Mesenchymal stem cell (in vitro differentiated cells and primary cell): ENCODE measurements at regions not wholly inside any gene's neighbourhood (a gene's known extent, or its start where the extent isn't known, plus 50 kb on each side); places are given as distances from the start of the nearest gene placed in this dataset.
"Not testable (repeated sequence)": the region's sequence is repeated elsewhere in the genome, so short reads cannot be mapped to it uniquely, and the experiment has no call there.

Experiments used
- DNase-seq: peaks from one replicate; pipeline ENCODE4 v3.0.0-alpha.2; 2013
- H2AFZ ChIP-seq: one replicate; pipeline ENCODE4 v1.6.1; 2013; ENCODE audit warnings: low read depth, mild to moderate bottlenecking, control low read depth, inconsistent platforms, low read length, moderate library complexity
- H2AK5ac ChIP-seq: 2 replicates; pipeline ENCODE4 v1.6.1; 2013; ENCODE audit warnings: low read length, moderate library complexity, mild to moderate bottlenecking, inconsistent platforms; ENCODE audit not compliant: severe bottlenecking
- H2BK120ac ChIP-seq: one replicate; pipeline ENCODE4 v1.6.1; 2013; ENCODE audit warnings: low read depth, mild to moderate bottlenecking, inconsistent platforms, low read length, moderate library complexity
- H2BK12ac ChIP-seq, 2 experiments: one replicate each; pipeline ENCODE4 v1.6.1; 2013; ENCODE audit warnings: inconsistent platforms in 2 of 2, low read length in 2 of 2, mild to moderate bottlenecking in 2 of 2, moderate library complexity in 2 of 2, control low read depth in 1 of 2
- H2BK15ac ChIP-seq: one replicate; pipeline ENCODE4 v1.6.1; 2013; ENCODE audit warnings: mild to moderate bottlenecking, low read depth, inconsistent platforms; ENCODE audit not compliant: poor library complexity, severe bottlenecking
- H2BK5ac ChIP-seq: 2 replicates; pipeline ENCODE4 v1.6.1; 2013; ENCODE audit warnings: low read depth, mild to moderate bottlenecking, low read length, control low read depth, inconsistent platforms; ENCODE audit not compliant: poor library complexity, severe bottlenecking
- H3K14ac ChIP-seq, 2 experiments: one replicate each; pipeline ENCODE4 v1.6.1; 2013; ENCODE audit warnings: inconsistent platforms in 2 of 2, low read length in 2 of 2, control low read depth in 1 of 2, mild to moderate bottlenecking in 1 of 2, moderate library complexity in 1 of 2
- H3K18ac ChIP-seq, 2 experiments: one replicate each; pipeline ENCODE4 v1.6.1; 2013; ENCODE audit warnings: inconsistent platforms in 2 of 2, low read length in 2 of 2, control low read depth in 1 of 2, low read depth in 1 of 2, mild to moderate bottlenecking in 1 of 2
- H3K23ac ChIP-seq, 2 experiments: one replicate each; pipeline ENCODE4 v1.6.1; 2013; ENCODE audit warnings: inconsistent platforms in 2 of 2, low read length in 2 of 2, mild to moderate bottlenecking in 2 of 2, moderate library complexity in 2 of 2, control low read depth in 1 of 2
- H3K27ac ChIP-seq: 2 replicates; pipeline ENCODE4 v1.5.1; 2013; ENCODE audit warnings: mild to moderate bottlenecking, moderate library complexity, low read length, control low read depth, inconsistent platforms; ENCODE audit not compliant: poor library complexity, severe bottlenecking
- H3K27me3 ChIP-seq, 2 experiments: 2 replicates each; pipeline versions ENCODE4 v1.6.1 to v1.7.0; 2013; ENCODE audit warnings: low read length in 2 of 2, mild to moderate bottlenecking in 2 of 2, moderate library complexity in 2 of 2, control low read depth in 1 of 2, inconsistent platforms in 1 of 2; ENCODE audit not compliant: control insufficient read depth in 1 of 2, insufficient read depth in 1 of 2
- H3K36me3 ChIP-seq, 2 experiments: 2 replicates each; pipeline versions ENCODE4 v1.6.1 to v1.7.0; 2013; ENCODE audit warnings: low read length in 2 of 2, control low read depth in 1 of 2, inconsistent platforms in 1 of 2, low read depth in 1 of 2, mild to moderate bottlenecking in 1 of 2; ENCODE audit not compliant: insufficient read depth in 2 of 2, control insufficient read depth in 1 of 2
- H3K4ac ChIP-seq, 2 experiments: one replicate each; pipeline ENCODE4 v1.6.1; 2013; ENCODE audit warnings: inconsistent platforms in 2 of 2, low read length in 2 of 2, mild to moderate bottlenecking in 2 of 2, moderate library complexity in 2 of 2, control low read depth in 1 of 2, low read depth in 1 of 2
- H3K4me1 ChIP-seq: 2 replicates; pipeline ENCODE4 v1.6.1; 2013; ENCODE audit warnings: low read depth, low read length, control low read depth; ENCODE audit not compliant: control insufficient read depth, insufficient read depth
- H3K4me2 ChIP-seq: 2 replicates; pipeline ENCODE4 v1.6.1; 2013; ENCODE audit warnings: low read length, mild to moderate bottlenecking, inconsistent platforms; ENCODE audit not compliant: poor library complexity, severe bottlenecking
- H3K4me3 ChIP-seq, 2 experiments: 2 replicates each; pipeline versions ENCODE4 v1.5.1 to v1.7.0; 2013; ENCODE audit warnings: low read length in 2 of 2, mild to moderate bottlenecking in 2 of 2, control low read depth in 1 of 2, low read depth in 1 of 2; ENCODE audit not compliant: insufficient read depth in 1 of 2
- H3K79me1 ChIP-seq: replicated peaks from 2 replicates; pipeline ENCODE4 v1.6.1; 2013; ENCODE audit warnings: mild to moderate bottlenecking, control low read depth, low read length, inconsistent platforms; ENCODE audit not compliant: poor library complexity, severe bottlenecking
- H3K9ac ChIP-seq: 2 replicates; pipeline ENCODE4 v1.7.0; 2013; ENCODE audit warnings: mild to moderate bottlenecking, low read length, moderate library complexity
- H3K9me3 ChIP-seq: 2 replicates; pipeline ENCODE4 v1.7.0; 2013; ENCODE audit warnings: mild to moderate bottlenecking, low read length; ENCODE audit not compliant: control insufficient read depth
- H4K8ac ChIP-seq: one replicate; pipeline ENCODE4 v1.6.1; 2013; ENCODE audit warnings: inconsistent platforms, mild to moderate bottlenecking, low read length, moderate library complexity
- H4K91ac ChIP-seq: one replicate; pipeline ENCODE4 v1.6.1; 2013; ENCODE audit warnings: mild to moderate bottlenecking, low read length, inconsistent platforms
- WGBS: methylation state at CpG from one replicate; pipeline ENCODE4 v1.1.7; 2013; ENCODE audit warnings: mixed read lengths; 5-methylcytosine and 5-hydroxymethylcytosine counted together

DNA sequence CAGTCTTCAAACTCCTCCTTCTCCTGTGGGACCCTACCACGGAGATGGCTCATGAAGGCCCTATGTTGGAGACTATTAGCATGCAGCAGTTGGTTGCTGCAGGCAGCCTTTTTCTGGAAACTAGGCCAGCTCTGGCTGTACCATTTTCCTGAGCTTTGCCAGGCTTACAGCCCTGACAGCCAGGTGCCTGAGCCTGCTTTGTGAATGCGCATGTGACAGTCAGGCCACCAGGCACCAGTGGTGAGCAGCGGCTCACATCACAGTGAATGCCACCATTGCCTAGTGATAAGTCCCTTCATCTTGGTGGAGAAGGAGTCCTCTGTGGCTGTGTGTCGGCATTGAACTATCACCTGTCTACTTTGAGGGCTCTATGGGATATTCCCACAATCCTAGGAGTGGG, 982.4 kb upstream of the DEFB115 start:
- H4K91ac ChIP-seq, H3K27ac ChIP-seq, H3K18ac ChIP-seq, H3K4me1 ChIP-seq, H2BK15ac ChIP-seq, H3K9me3 ChIP-seq, DNase-seq, H2BK12ac ChIP-seq, H3K9ac ChIP-seq, H2BK5ac ChIP-seq, H3K23ac ChIP-seq, H3K4me2 ChIP-seq, H3K14ac ChIP-seq, H2AK5ac ChIP-seq, H3K36me3 ChIP-seq, H3K27me3 ChIP-seq, H4K8ac ChIP-seq, H2BK120ac ChIP-seq, H2AFZ ChIP-seq, H3K79me1 ChIP-seq, H3K4ac ChIP-seq, H3K4me3 ChIP-seq: not testable (repeated sequence)
- WGBS, result 77% methylated on average over 3 of the region's 4 CpGs

DNA sequence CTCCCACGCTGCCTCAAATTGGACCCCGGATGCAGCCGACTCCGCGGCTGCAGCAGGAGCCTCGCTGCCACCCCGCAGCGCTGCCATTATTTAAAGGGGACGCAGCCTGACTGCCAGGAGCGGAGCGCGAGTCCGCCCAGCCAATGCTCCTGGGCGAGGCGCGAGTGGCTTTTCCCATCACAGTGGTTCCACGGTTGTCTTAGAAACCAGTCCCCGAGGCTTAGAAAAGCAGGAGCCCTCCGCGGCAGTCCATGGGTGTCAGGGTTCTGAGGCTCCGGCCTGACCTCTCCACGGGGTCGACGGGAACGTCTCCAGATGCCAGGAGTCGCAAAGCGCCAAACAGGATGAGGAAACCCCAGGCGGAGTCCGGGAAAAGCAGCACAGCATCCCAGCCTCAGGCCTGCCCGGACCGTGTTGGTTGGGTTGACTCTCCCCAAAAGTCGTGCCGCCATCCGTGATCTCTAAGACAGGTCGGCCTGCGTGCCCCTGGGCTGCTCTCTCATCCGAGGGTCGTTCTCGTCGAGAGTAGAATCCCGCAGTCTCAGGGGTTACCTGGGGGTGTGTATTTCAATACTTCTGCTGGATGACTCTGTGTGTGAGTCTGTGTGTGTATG, 975.8 kb upstream of the DEFB115 start:
- H2AK5ac ChIP-seq, result no peak overlapping the region
- no peaks in the 10 kb centered on the region for H3K9me3 ChIP-seq
- no peak overlapping the region for H3K4me3 ChIP-seq
- H3K36me3 ChIP-seq, result no peaks in the 10 kb centered on the region
- H2BK12ac ChIP-seq, result no peak overlapping the region
- no peak overlapping the region for H3K27ac ChIP-seq
- no peak overlapping the region for H4K91ac ChIP-seq
- DNase-seq, result no peak
- no peak overlapping the region for H3K9ac ChIP-seq
- H2BK15ac ChIP-seq, result no peak overlapping the region
- no peak overlapping the region for H3K14ac ChIP-seq
- no peak overlapping the region for H2BK5ac ChIP-seq
- H4K8ac ChIP-seq, result no peak overlapping the region
- H3K18ac ChIP-seq, result no peak overlapping the region
- H3K4me2 ChIP-seq, result no peak overlapping the region
- H3K27me3 ChIP-seq, result no peaks in the 10 kb centered on the region
- WGBS, result 92% methylated on average over 39 of the region's 41 CpGs
- no peaks in the 10 kb centered on the region for H3K79me1 ChIP-seq
- H2AFZ ChIP-seq, result no peak overlapping the region
- H3K23ac ChIP-seq, result no peak overlapping the region
- no peak overlapping the region for H3K4ac ChIP-seq
- no peak overlapping the region for H2BK120ac ChIP-seq
- no peaks in the 10 kb centered on the region for H3K4me1 ChIP-seq

DNA sequence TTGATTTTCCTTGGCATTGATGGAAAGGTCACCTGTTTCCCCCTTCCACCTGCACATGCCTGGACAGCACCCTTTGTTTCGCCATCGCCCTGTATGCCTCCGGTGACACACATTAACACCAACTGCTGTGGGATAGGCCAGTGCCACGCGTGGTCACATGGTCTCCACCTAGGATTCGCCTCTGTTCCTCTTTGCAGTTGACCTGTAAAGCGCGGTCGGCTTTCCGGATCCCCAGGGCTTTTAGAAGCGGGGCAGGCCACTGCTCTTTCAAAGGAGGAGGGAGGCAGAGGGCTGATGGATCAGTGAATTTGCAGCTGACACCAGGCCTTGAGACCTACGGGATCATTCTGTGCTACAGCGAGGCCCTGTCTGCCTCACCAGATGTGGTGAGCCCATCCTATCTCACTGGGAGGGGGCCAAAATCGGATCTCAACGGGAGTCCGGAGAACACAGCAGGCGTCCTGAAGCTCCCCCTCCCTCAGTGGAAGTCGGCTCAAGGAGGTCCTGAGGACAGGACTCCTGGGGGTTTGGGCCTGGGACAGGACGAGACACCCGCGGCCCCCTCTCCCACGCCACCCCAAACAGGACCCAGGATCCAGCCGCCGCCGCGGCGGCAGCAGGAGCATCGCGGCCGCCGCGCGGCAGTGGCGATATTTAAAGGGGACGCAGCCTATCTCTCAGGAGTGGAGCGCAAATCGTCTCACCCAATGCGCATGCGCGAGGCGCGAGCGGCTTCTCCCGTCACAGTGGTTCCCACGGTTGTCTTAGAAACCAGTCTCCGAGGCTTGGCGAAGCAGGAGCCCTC, 973.8 kb upstream of the DEFB115 start:
- not testable (repeated sequence) for H2BK15ac ChIP-seq, H2AFZ ChIP-seq, H3K4me2 ChIP-seq, H4K8ac ChIP-seq, H2AK5ac ChIP-seq, H2BK120ac ChIP-seq, H2BK12ac ChIP-seq, H3K27me3 ChIP-seq, H4K91ac ChIP-seq, H2BK5ac ChIP-seq, H3K4me1 ChIP-seq, H3K79me1 ChIP-seq, H3K23ac ChIP-seq, DNase-seq, H3K27ac ChIP-seq, H3K4ac ChIP-seq, H3K14ac ChIP-seq, H3K36me3 ChIP-seq, H3K18ac ChIP-seq, H3K9me3 ChIP-seq
- Histone ChIP-seq H3K4me3 (peak overlapping the region in 1 of 2 experiments; percentile 69), H3K9ac (peak overlapping the region; percentile 43)
- 92% methylated on average over 47 of the region's 47 CpGs for whole genome bisulfite sequencing

DNA sequence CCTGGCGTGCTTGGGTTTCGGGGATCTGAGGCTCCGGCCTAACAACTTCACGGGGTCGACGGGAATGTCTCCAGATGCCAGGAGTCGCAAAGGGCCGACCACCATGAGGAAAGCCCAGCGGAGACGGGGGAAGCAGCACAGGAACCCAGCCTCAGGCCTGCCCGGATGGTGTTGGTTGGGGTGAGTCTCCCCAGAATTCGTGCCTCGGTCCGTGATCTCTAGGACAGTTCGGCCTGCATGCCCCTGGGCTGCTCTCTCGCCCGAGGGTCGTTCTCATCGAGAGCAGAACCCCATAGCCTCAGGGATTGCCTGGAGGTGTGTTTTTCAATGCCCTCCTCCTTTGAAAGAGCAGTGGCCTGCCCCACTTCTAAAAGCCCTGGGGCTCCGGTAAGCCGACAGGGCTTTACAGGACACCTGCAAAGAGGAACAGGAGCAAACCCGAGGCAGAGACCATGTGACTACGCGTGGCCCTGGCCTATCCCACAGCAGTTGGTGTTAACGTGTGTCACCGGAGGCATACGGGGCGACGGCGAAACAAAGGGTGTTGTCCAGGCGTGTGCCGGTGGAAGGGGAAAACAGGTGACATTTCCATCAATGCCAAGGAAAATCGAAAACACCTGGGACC, 973.1 kb upstream of the DEFB115 start:
- Histone ChIP-seq H3K23ac (no peak overlapping the region), H3K27ac (no peak overlapping the region), H4K8ac (no peak overlapping the region), H2BK5ac (no peak overlapping the region), H3K4me1 (no peaks in the 10 kb centered on the region), H3K4me3 (peak overlapping the region in 1 of 2 experiments; percentile 69), H2BK120ac (no peak overlapping the region), H3K18ac (no peak overlapping the region), H2BK15ac (no peak overlapping the region), H3K4me2 (no peak overlapping the region), H4K91ac (no peak overlapping the region), H2AFZ (no peak overlapping the region), H3K14ac (no peak overlapping the region), H3K9ac (peak overlapping the region; percentile 43), H2BK12ac (no peak overlapping the region), H3K79me1 (no peaks in the 10 kb centered on the region), H2AK5ac (no peak overlapping the region), H3K4ac (no peak overlapping the region), H3K36me3 (no peaks in the 10 kb centered on the region), H3K9me3 (no peaks in the 10 kb centered on the region), H3K27me3 (no peaks in the 10 kb centered on the region)
- DNase-seq, result no peak
- WGBS, result 88% methylated on average over 33 of the region's 33 CpGs
